Neutrophil (primary cell): ENCODE measurements at regions not wholly inside any gene's neighbourhood (a gene's known extent, or its start where the extent isn't known, plus 50 kb on each side); places are given as distances from the start of the nearest gene placed in this dataset.

ENCODE experiments used
- H3K27ac ChIP-seq: fragments of 200-600 bp; sonication (generic); 2 replicates; pipeline ENCODE4 v1.5.1; 2016; ENCODE audit warnings: mild to moderate bottlenecking, moderate library complexity
- H3K27me3 ChIP-seq: fragments of 200-600 bp; sonication (generic); 2 replicates; pipeline ENCODE4 v1.6.0; 2016; ENCODE audit warnings: mild to moderate bottlenecking
- H3K36me3 ChIP-seq: fragments of 200-600 bp; sonication (generic); 2 replicates; pipeline ENCODE4 v1.5.1; 2017
- H3K4me1 ChIP-seq, 2 experiments: fragments of 200-600 bp in 1 of 2; sonication (generic) in 1 of 2; 1 replicate in 1 of 2; 2 replicates in 1 of 2; pipeline versions ENCODE4 v1.5.1 to v1.6.1; 2013 to 2016; ENCODE audit warnings: low read depth in 1 of 2, low read length in 1 of 2, mild to moderate bottlenecking in 1 of 2, moderate library complexity in 1 of 2; ENCODE audit not compliant: control insufficient read depth in 1 of 2, insufficient read depth in 1 of 2
- H3K4me3 ChIP-seq, 2 experiments: fragments of 200-600 bp in 1 of 2; sonication (generic) in 1 of 2; 1 replicate in 1 of 2; 2 replicates in 1 of 2; pipeline ENCODE4 v1.5.1; 2013 to 2016; ENCODE audit warnings: low read depth in 1 of 2, low read length in 1 of 2, mild to moderate bottlenecking in 1 of 2, moderate library complexity in 1 of 2
- H3K9me3 ChIP-seq: fragments of 200-600 bp; sonication (generic); 2 replicates; pipeline ENCODE4 v1.5.1; 2016
- CTCF ChIP-seq: fragments of 200-600 bp; sonication (generic); IDR thresholded peaks from 2 replicates; pipeline ENCODE4 v1.5.1; 2016; ENCODE audit warnings: antibody characterized with exemption

- Histone ChIP-seq H3K4me3 (no peak overlapping the region), H3K36me3 (no peaks in the 10 kb centered on the region), H3K27ac (no peak overlapping the region), H3K9me3 (no peaks in the 10 kb centered on the region), H3K4me1 (no peaks in the 10 kb centered on the region), H3K27me3 (no peaks in the 10 kb centered on the region)
- no peak for TF ChIP-seq CTCF
These were observed 226.4 kb upstream of the WWC1 start for GRCh38 chr5:168064933-168065622.

- Histone ChIP-seq H3K9me3 (no peaks in the 10 kb centered on the region), H3K27ac (no peak overlapping the region), H3K4me3 (no peak overlapping the region), H3K36me3 (no peaks in the 10 kb centered on the region), H3K27me3 (no peaks in the 10 kb centered on the region), H3K4me1 (no peaks in the 10 kb centered on the region)
- TF ChIP-seq CTCF = no peak
These were observed 224.8 kb upstream of the WWC1 start for GRCh38 chr5:168066536-168067208.

- no peak overlapping the region for H3K4me3 ChIP-seq
- no peaks in the 10 kb centered on the region for H3K36me3 ChIP-seq
- no peak overlapping the region for H3K27ac ChIP-seq
- no peaks in the 10 kb centered on the region for H3K4me1 ChIP-seq
- no peak for TF ChIP-seq CTCF
- H3K9me3 ChIP-seq = no peaks in the 10 kb centered on the region
- peaks cover 4% of the 10 kb centered on the region for H3K27me3 ChIP-seq
These were observed 220.7 kb upstream of the WWC1 start for GRCh38 chr5:168070761-168071160.

GRCh38 chr5:168072665-168073064 is 218.8 kb upstream of the WWC1 start:
- H3K9me3 ChIP-seq = no peaks in the 10 kb centered on the region
- H3K4me3 ChIP-seq = no peak overlapping the region
- no peaks in the 10 kb centered on the region for H3K4me1 ChIP-seq
- no peaks in the 10 kb centered on the region for H3K36me3 ChIP-seq
- no peak overlapping the region for H3K27ac ChIP-seq
- H3K27me3 ChIP-seq = peaks cover 4% of the 10 kb centered on the region
- no peak for TF ChIP-seq CTCF

- H3K4me1 ChIP-seq = no peaks in the 10 kb centered on the region
- H3K4me3 ChIP-seq = no peak overlapping the region
- H3K36me3 ChIP-seq = no peaks in the 10 kb centered on the region
- no peak for TF ChIP-seq CTCF
- H3K9me3 ChIP-seq = no peaks in the 10 kb centered on the region
- H3K27ac ChIP-seq = no peak overlapping the region
- H3K27me3 ChIP-seq = peaks cover 4% of the 10 kb centered on the region
These were observed 218.1 kb upstream of the WWC1 start for GRCh38 chr5:168073311-168073710.
